Cardiac muscle cell (in vitro differentiated cells and primary cell): ENCODE measurements at regions not wholly inside any gene's neighbourhood (a gene's known extent, or its start where the extent isn't known, plus 50 kb on each side); places are given as distances from the start of the nearest gene placed in this dataset.
"Not testable (repeated sequence)": the region's sequence is repeated elsewhere in the genome, so short reads cannot be mapped to it uniquely, and the experiment has no call there.

ENCODE experiments used
- DNase-seq, 2 donors: peaks; one replicate each; pipeline versions ENCODE4 v3.0.0 to v3.0.0-alpha.2; 2010 to 2017; ENCODE audit warnings: low read depth in 1 of 2, low spot score in 1 of 2
- H3K27ac ChIP-seq: fragments of 200-600 bp; sonication (generic); 2 replicates; pipeline ENCODE4 v1.5.1; 2016
- H3K27me3 ChIP-seq: fragments of 200-600 bp; sonication (generic); 2 replicates; pipeline ENCODE4 v1.6.0; 2016; ENCODE audit warnings: control low read depth
- H3K36me3 ChIP-seq: fragments of 200-600 bp; sonication (generic); 2 replicates; pipeline ENCODE4 v1.5.1; 2016; ENCODE audit warnings: control low read depth
- H3K4me1 ChIP-seq: fragments of 200-600 bp; sonication (generic); 2 replicates; pipeline ENCODE4 v1.8.1; 2017; ENCODE audit warnings: low read depth, mild to moderate bottlenecking, mixed run types
- H3K4me3 ChIP-seq: fragments of 200-600 bp; sonication (generic); 2 replicates; pipeline ENCODE4 v1.5.1; 2016; ENCODE audit warnings: mild to moderate bottlenecking
- H3K9me3 ChIP-seq: fragments of 200-600 bp; sonication (generic); 2 replicates; pipeline ENCODE4 v1.5.1; 2017; ENCODE audit warnings: low read depth, mild to moderate bottlenecking, control low read depth
- CTCF ChIP-seq: IDR thresholded peaks from 2 replicates; pipeline ENCODE4 v1.5.1; 2012; ENCODE audit warnings: low read depth, mild to moderate bottlenecking, low read length

- Histone ChIP-seq H3K4me3 (no peak overlapping the region), H3K4me1 (no peaks in the 10 kb centered on the region), H3K9me3 (no peaks in the 10 kb centered on the region), H3K27me3 (no peaks in the 10 kb centered on the region), H3K27ac (no peak overlapping the region), H3K36me3 (no peaks in the 10 kb centered on the region)
- no peak for DNase-seq
- no peak for TF ChIP-seq CTCF
These were observed 174.4 kb upstream of the FGF13 start for GRCh38 chrX:138885886-138886285.

- not testable (repeated sequence) for H3K27me3 ChIP-seq, H3K36me3 ChIP-seq, H3K27ac ChIP-seq, H3K4me3 ChIP-seq, H3K9me3 ChIP-seq, DNase-seq, H3K4me1 ChIP-seq
These were observed 168.8 kb upstream of the FGF13 start for GRCh38 chrX:138880293-138880692.

GRCh38 chrX:138877746-138878145, 166.2 kb upstream of the FGF13 start:
- H3K9me3 ChIP-seq, result no peaks in the 10 kb centered on the region
- no peaks in the 10 kb centered on the region for H3K4me1 ChIP-seq
- H3K4me3 ChIP-seq, result no peak overlapping the region
- H3K27me3 ChIP-seq, result no peaks in the 10 kb centered on the region
- TF ChIP-seq CTCF, result no peak
- no peaks in the 10 kb centered on the region for H3K36me3 ChIP-seq
- no peak for DNase-seq
- H3K27ac ChIP-seq, result no peak overlapping the region

GRCh38 chrX:138875472-138875871, 164.0 kb upstream of the FGF13 start:
- no peak for DNase-seq
- Histone ChIP-seq H3K27ac (no peak overlapping the region), H3K36me3 (no peaks in the 10 kb centered on the region), H3K9me3 (no peaks in the 10 kb centered on the region), H3K4me1 (no peaks in the 10 kb centered on the region), H3K4me3 (no peak overlapping the region), H3K27me3 (no peaks in the 10 kb centered on the region)
- TF ChIP-seq CTCF, result no peak

GRCh38 chrX:138874271-138874935, 162.9 kb upstream of the FGF13 start:
- Histone ChIP-seq H3K27me3 (no peaks in the 10 kb centered on the region), H3K4me1 (no peaks in the 10 kb centered on the region), H3K36me3 (no peaks in the 10 kb centered on the region), H3K9me3 (no peaks in the 10 kb centered on the region), H3K27ac (no peak overlapping the region), H3K4me3 (no peak overlapping the region)
- DNase-seq, result no peak
- TF ChIP-seq CTCF, result no peak

GRCh38 chrX:138873640-138874039, 162.1 kb upstream of the FGF13 start:
- not testable (repeated sequence) for H3K27ac ChIP-seq, H3K36me3 ChIP-seq

GRCh38 chrX:138872537-138872936, 161.0 kb upstream of the FGF13 start:
- DNase-seq, result no peak
- Histone ChIP-seq H3K4me3 (no peak overlapping the region), H3K9me3 (peaks cover 3% of the 10 kb centered on the region), H3K4me1 (no peaks in the 10 kb centered on the region), H3K27me3 (no peaks in the 10 kb centered on the region), H3K27ac (no peak overlapping the region), H3K36me3 (no peaks in the 10 kb centered on the region)
- no peak for TF ChIP-seq CTCF

More at GRCh38 chrX:138873640-138874039, 162.1 kb upstream of the FGF13 start:
- H3K4me3 ChIP-seq, H3K27me3 ChIP-seq, DNase-seq, H3K9me3 ChIP-seq, H3K4me1 ChIP-seq: not testable (repeated sequence)
